ENCODE measurements at regions not wholly inside any gene's neighbourhood (a gene's known extent, or its start where the extent isn't known, plus 50 kb on each side); places are given as distances from the start of the nearest gene placed in this dataset.

GRCh38 chr6:169902604-169903003 is 151.2 kb downstream of the ERMARD start:
- Histone ChIP-seq H3K36me3 (no peaks in the 10 kb centered on the region), H3K4me3 (ENCODE audit: low read depth, low read length) (no peak overlapping the region), H3K27me3 (ENCODE audit: insufficient read depth, low read depth, severe bottlenecking) (peaks cover 5% of the 10 kb centered on the region), H3K27ac (no peak overlapping the region), H3K9me3 (ENCODE audit: severe bottlenecking) (no peaks in the 10 kb centered on the region)
- no peak for DNase-seq
- TF ChIP-seq CTCF (IDR thresholded peaks at IDR 0.05; ENCODE audit: low read depth, low read length) = no peak

DNA sequence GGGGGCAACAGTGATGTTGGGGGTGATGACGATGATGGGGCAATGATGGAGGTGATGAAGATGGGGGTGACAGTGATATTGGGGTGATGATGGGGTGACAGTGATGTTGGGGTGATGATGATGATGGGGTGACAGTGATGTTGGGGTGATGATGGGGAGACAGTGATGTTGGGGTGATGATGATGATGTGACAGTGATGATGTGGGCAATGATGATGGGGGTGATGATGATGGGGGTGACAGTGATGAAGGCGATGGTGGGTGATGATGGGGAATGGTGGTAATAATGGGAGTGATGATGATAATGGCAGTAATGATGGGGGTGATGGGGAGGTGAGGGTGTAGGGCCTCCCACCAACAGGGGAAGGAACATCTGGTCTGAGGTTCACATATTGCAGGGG is 150.6 kb downstream of the ERMARD start:
- H3K9me3 ChIP-seq (ENCODE audit: severe bottlenecking) = no peaks in the 10 kb centered on the region
- no peak overlapping the region for H3K27ac ChIP-seq
- H3K36me3 ChIP-seq = no peaks in the 10 kb centered on the region
- H3K4me3 ChIP-seq (ENCODE audit: low read depth, low read length) = no peak overlapping the region
- no peak for DNase-seq
- TF ChIP-seq CTCF (IDR thresholded peaks at IDR 0.05; ENCODE audit: low read depth, low read length) = no peak
- peaks cover 2% of the 10 kb centered on the region for H3K27me3 ChIP-seq (ENCODE audit: insufficient read depth, low read depth, severe bottlenecking)

DNA sequence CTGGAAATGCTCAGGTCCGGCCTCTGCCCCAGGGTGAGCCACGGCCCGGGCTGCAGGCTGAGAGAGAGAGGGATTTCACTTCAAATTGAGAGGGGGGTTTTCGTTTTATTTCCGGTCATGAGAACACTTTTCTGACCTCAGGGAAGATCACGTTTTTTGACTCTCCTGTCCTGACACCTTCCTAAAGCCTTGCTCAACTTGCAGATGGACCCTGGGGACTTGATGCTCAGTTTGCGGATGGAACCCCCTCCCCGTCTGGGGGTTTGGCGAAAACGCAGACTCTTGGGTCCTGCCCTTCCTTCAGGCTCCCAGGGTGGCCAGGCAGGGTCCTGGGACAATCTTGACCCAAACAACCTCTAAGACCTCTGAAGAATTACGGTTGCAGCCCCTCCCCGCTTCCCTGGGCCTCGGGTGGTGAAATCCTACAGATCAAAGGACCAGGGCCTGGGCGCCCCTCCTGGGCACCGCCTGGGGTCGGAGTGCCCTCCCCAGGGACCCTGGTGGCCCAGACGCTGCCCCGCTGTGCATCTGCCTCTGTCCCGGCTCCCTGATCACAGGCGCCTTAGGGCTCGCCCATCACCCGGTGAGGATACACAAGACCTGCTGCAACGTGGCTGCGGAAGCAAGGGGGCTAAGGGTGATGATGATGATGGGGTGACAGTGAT is 148.2 kb downstream of the ERMARD start:
- no peak overlapping the region for H3K4me3 ChIP-seq (ENCODE audit: low read depth, low read length)
- H3K36me3 ChIP-seq = no peaks in the 10 kb centered on the region
- no peak for TF ChIP-seq CTCF (IDR thresholded peaks at IDR 0.05; ENCODE audit: low read depth, low read length)
- no peak for DNase-seq
- H3K9me3 ChIP-seq (ENCODE audit: severe bottlenecking) = no peaks in the 10 kb centered on the region
- no peak overlapping the region for H3K27ac ChIP-seq
- peaks cover 5% of the 10 kb centered on the region for H3K27me3 ChIP-seq (ENCODE audit: insufficient read depth, low read depth, severe bottlenecking)

DNA sequence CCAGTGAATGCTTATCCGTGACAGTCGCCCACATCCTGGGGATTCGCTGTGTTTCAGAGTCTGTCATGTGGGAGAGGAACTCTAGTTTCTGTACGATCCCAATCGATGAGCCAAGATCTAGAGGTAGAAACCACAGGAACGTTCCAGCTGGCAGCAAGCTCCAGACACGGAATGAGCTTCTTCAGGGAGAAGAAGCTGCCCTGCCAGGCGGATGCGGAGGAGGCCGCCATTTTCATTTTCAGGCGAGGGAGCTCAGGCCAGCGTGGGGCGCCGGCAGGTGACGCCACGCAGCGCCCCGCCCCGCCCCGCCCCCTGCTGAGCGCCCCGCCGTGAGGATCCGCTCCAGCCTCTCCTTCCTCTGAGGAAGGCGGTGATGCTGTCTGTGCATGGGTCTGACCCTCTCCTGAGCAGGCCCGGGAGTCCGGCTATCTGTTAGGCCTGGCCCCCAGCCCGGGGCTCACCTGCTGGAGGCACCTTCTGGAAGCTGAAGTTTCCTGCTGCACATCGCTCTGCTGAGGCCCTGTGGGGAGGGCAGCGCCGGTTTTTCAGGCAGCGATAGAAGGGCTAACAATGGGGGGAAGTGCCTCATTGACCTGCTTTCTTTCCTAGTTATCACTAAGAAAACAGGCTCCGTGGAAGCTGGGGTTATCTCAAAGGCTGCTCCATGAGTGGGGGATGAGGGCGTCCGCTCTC is 147.5 kb downstream of the ERMARD start:
- Histone ChIP-seq H3K36me3 (no peaks in the 10 kb centered on the region), H3K27ac (no peak overlapping the region), H3K4me3 (ENCODE audit: low read depth, low read length) (no peak overlapping the region), H3K27me3 (ENCODE audit: insufficient read depth, low read depth, severe bottlenecking) (peaks cover 8% of the 10 kb centered on the region), H3K9me3 (ENCODE audit: severe bottlenecking) (no peaks in the 10 kb centered on the region)
- TF ChIP-seq CTCF (IDR thresholded peaks at IDR 0.05; ENCODE audit: low read depth, low read length) = no peak
- DNase-seq = no peak

- Histone ChIP-seq H3K4me3 (ENCODE audit: low read depth, low read length) (no peak overlapping the region), H3K27me3 (ENCODE audit: insufficient read depth, low read depth, severe bottlenecking) (peaks cover 10% of the 10 kb centered on the region), H3K9me3 (ENCODE audit: severe bottlenecking) (no peaks in the 10 kb centered on the region), H3K36me3 (no peaks in the 10 kb centered on the region), H3K27ac (no peak overlapping the region)
- no peak for DNase-seq
- no peak for TF ChIP-seq CTCF (IDR thresholded peaks at IDR 0.05; ENCODE audit: low read depth, low read length)
Observed at GRCh38 chr6:169897601-169898358, 146.4 kb downstream of the ERMARD start.
